Spinal cord (tissue), 9 donors: ENCODE measurements at regions not wholly inside any gene's neighbourhood (a gene's known extent, or its start where the extent isn't known, plus 50 kb on each side); places are given as distances from the start of the nearest gene placed in this dataset.

Experiments
- DNase-seq, 6 donors: peaks; one replicate each; pipeline versions ENCODE4 v3.0.0 to v3.0.0-alpha.2; 2013 to 2015; ENCODE audit warnings: low spot score in 6 of 6, low read depth in 4 of 6
- H3K27ac ChIP-seq: one replicate; pipeline ENCODE4 v1.5.1; 2013; ENCODE audit warnings: low read depth, low read length, control low read depth
- H3K27me3 ChIP-seq: one replicate; pipeline ENCODE4 v1.6.1; 2013; ENCODE audit warnings: low read length; ENCODE audit not compliant: control insufficient read depth, insufficient read depth
- H3K36me3 ChIP-seq: one replicate; pipeline ENCODE4 v1.6.1; 2013; ENCODE audit warnings: low read length; ENCODE audit not compliant: control insufficient read depth, insufficient read depth
- H3K4me1 ChIP-seq: one replicate; pipeline ENCODE4 v1.6.1; 2013; ENCODE audit warnings: low read length; ENCODE audit not compliant: control insufficient read depth, insufficient read depth
- H3K4me3 ChIP-seq: one replicate; pipeline ENCODE4 v1.5.1; 2013; ENCODE audit warnings: low read depth, low read length, control low read depth
- H3K9me3 ChIP-seq: one replicate; pipeline ENCODE4 v1.6.1; 2013; ENCODE audit warnings: low read length; ENCODE audit not compliant: control insufficient read depth, insufficient read depth
- WGBS: methylation state at CpG from one replicate; pipeline ENCODE4 v1.1.5; 2013; ENCODE audit warnings: missing lambda C conversion rate; ENCODE audit not compliant: insufficient coverage; 5-methylcytosine and 5-hydroxymethylcytosine counted together
- donor health status: healthy.

DNA sequence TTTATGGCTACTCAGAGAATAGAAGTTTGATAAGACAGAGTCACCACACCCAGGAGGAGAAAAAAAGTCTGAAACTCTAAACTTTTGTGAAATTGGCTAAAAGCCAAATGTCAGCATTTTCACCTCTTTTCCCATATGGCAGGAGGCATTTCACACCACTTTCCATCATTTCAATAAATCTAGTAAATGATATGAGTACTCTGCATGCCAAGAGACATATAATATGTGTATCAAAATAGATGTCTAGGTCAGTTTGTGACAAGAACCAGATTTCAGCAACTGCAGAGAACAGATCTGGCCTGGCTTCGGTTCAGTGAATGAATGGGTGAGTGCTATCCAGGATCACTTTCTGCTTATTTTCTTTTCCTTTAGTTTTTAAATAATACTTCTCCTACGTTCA lies 470.8 kb downstream of the ENC1 start:
- WGBS: 100% methylated on average over 1 of the region's 2 CpGs

GRCh38 chr5:74167930-74168315 lies 472.6 kb downstream of the ENC1 start:
- no peak overlapping the region for H3K27ac ChIP-seq
- 89% methylated on average over 3 of the region's 4 CpGs for WGBS
- no peak for DNase-seq
- no peak overlapping the region for H3K4me3 ChIP-seq
- H3K9me3 ChIP-seq: no peaks in the 10 kb centered on the region
- H3K4me1 ChIP-seq: no peaks in the 10 kb centered on the region
- H3K36me3 ChIP-seq: no peaks in the 10 kb centered on the region
- H3K27me3 ChIP-seq: no peaks in the 10 kb centered on the region

More for the DNA sequence above, 470.8 kb downstream of the ENC1 start:
- no peaks in the 10 kb centered on the region for H3K9me3 ChIP-seq
- no peaks in the 10 kb centered on the region for H3K27me3 ChIP-seq
- H3K36me3 ChIP-seq: no peaks in the 10 kb centered on the region
- DNase-seq: no peak
- H3K27ac ChIP-seq: no peak overlapping the region
- H3K4me1 ChIP-seq: no peaks in the 10 kb centered on the region
- no peak overlapping the region for H3K4me3 ChIP-seq

DNA sequence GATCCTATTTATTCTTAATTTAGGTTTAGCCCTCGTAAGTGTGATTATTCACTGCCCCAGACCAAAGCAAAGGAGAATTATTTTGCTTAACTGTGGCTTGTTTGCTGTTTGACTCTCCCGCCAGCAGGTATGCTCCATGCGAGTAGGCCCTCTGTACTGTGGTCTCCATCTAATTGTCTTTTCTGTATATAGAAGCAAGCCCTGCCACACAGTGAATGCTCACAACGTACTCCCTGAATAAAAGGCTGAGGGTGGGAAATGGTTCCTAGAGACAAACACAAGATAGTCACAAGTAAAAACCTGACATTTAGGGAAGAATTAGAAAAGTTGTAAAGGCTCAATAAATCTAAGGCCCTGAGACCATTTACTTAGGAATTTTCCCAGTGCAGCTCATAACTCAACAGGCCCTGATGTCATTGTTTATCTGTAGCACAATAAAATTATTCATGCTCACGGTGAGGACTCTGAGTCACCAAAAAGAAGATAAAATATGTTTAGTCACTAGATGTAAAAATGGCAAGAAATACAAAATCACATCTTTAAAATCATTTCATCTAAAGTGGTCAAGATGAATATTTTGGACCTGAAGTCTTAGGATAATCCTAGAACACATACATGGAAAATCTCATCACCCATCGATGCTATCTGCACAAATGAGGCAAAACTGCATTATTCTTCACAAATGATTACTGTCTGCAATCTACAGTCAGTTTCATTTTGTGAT lies 473.2 kb downstream of the ENC1 start:
- DNase-seq: no peak
- WGBS: no CpG with 5 or more reads among the region's 6 CpGs
- no peaks in the 10 kb centered on the region for H3K36me3 ChIP-seq

GRCh38 chr5:74166064-74166463 lies 474.5 kb downstream of the ENC1 start:
- H3K27me3 ChIP-seq: no peaks in the 10 kb centered on the region
- DNase-seq: no peak
- whole genome bisulfite sequencing: 72% methylated on average over 2 of the region's 2 CpGs

More for the DNA sequence above, 473.2 kb downstream of the ENC1 start:
- no peak overlapping the region for H3K27ac ChIP-seq
- no peaks in the 10 kb centered on the region for H3K9me3 ChIP-seq
- H3K4me1 ChIP-seq: no peaks in the 10 kb centered on the region
- H3K4me3 ChIP-seq: no peak overlapping the region
- no peaks in the 10 kb centered on the region for H3K27me3 ChIP-seq

GRCh38 chr5:74164725-74165235 lies 475.7 kb downstream of the ENC1 start:
- DNase-seq: peak in 2 of 6 donors; percentile 50 to 76

More at GRCh38 chr5:74166064-74166463, 474.5 kb downstream of the ENC1 start:
- no peak overlapping the region for H3K4me3 ChIP-seq
- H3K9me3 ChIP-seq: no peaks in the 10 kb centered on the region
- no peak overlapping the region for H3K27ac ChIP-seq
- H3K4me1 ChIP-seq: no peaks in the 10 kb centered on the region
- H3K36me3 ChIP-seq: no peaks in the 10 kb centered on the region

DNA sequence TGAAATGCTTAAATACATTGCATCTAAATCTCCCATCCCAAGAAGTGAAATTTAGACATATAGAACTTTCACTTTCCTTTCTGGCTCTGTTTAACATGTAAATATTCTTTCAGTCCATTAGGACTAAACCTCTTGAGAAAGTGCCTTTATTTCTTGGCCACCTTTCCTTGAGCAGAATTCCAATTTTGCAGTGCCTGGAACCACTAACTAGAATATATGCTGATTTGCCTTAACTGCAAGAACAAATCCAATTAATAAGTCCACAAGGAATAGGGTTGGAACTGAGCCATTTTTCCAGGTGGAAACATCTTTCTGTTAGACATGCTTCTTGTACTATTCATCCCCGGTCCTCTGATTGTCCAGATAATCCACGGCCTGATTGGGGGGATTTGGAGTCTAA lies 478.0 kb downstream of the ENC1 start:
- Histone ChIP-seq H3K27me3 (no peaks in the 10 kb centered on the region), H3K36me3 (no peaks in the 10 kb centered on the region), H3K4me3 (no peak overlapping the region), H3K9me3 (no peaks in the 10 kb centered on the region), H3K4me1 (no peaks in the 10 kb centered on the region), H3K27ac (no peak overlapping the region)
- DNase-seq: peak in 1 of 6 donors; percentile 44
- no CpG with 5 or more reads among the region's 2 CpGs for WGBS

More at GRCh38 chr5:74164725-74165235, 475.7 kb downstream of the ENC1 start:
- H3K27ac ChIP-seq: no peak overlapping the region
- no peak overlapping the region for H3K4me3 ChIP-seq
- H3K4me1 ChIP-seq: no peaks in the 10 kb centered on the region
- no peaks in the 10 kb centered on the region for H3K27me3 ChIP-seq
- no peaks in the 10 kb centered on the region for H3K9me3 ChIP-seq
- no peaks in the 10 kb centered on the region for H3K36me3 ChIP-seq
- WGBS: 51% methylated on average over 2 of the region's 3 CpGs

GRCh38 chr5:74161170-74161569 lies 479.4 kb downstream of the ENC1 start:
- no peaks in the 10 kb centered on the region for H3K4me1 ChIP-seq
- no peak overlapping the region for H3K27ac ChIP-seq
- no CpG with 5 or more reads among the region's 1 CpG for WGBS
- DNase-seq: no peak
- no peaks in the 10 kb centered on the region for H3K36me3 ChIP-seq
- H3K27me3 ChIP-seq: no peaks in the 10 kb centered on the region
- no peak overlapping the region for H3K4me3 ChIP-seq
- H3K9me3 ChIP-seq: no peaks in the 10 kb centered on the region

- no peak for DNase-seq
- H3K36me3 ChIP-seq: no peaks in the 10 kb centered on the region
- no peaks in the 10 kb centered on the region for H3K27me3 ChIP-seq
- WGBS: 91% methylated on average over 3 of the region's 3 CpGs
- H3K27ac ChIP-seq: no peak overlapping the region
- no peaks in the 10 kb centered on the region for H3K9me3 ChIP-seq
- no peaks in the 10 kb centered on the region for H3K4me1 ChIP-seq
- no peak overlapping the region for H3K4me3 ChIP-seq
These were observed 483.7 kb downstream of the ENC1 start for GRCh38 chr5:74156728-74157383.

GRCh38 chr5:74155501-74155900 lies 485.0 kb downstream of the ENC1 start:
- no peak overlapping the region for H3K4me3 ChIP-seq
- DNase-seq: no peak
- H3K36me3 ChIP-seq: no peaks in the 10 kb centered on the region
- H3K27me3 ChIP-seq: no peaks in the 10 kb centered on the region
- no peaks in the 10 kb centered on the region for H3K9me3 ChIP-seq
- no CpG with 5 or more reads among the region's 1 CpG for WGBS
- H3K4me1 ChIP-seq: no peaks in the 10 kb centered on the region
- no peak overlapping the region for H3K27ac ChIP-seq

DNA sequence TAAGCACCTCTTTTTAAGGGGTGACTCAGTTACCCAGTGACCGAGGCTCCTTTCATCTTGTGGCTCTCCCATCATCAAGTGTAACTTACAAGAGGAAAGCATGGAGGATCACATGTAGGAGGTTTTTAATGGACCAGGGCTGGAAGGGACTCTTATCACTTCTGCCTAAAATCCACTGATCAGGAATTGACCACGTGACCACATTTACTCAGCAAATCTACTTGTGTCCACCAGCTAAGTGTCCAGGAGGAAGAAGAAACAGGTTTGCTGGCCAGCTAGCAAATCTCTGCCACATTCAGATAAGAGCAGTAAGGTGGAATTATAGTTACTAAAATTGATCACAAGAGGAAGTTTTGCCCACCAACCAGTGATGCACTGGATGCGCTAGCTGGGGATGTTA lies 486.0 kb downstream of the ENC1 start:
- Histone ChIP-seq H3K4me3 (no peak overlapping the region), H3K36me3 (no peaks in the 10 kb centered on the region), H3K9me3 (no peaks in the 10 kb centered on the region), H3K27me3 (no peaks in the 10 kb centered on the region), H3K27ac (no peak overlapping the region), H3K4me1 (no peaks in the 10 kb centered on the region)
- no peak for DNase-seq
- WGBS: 100% methylated on average over 1 of the region's 3 CpGs
